ENCODE measurements at regions not wholly inside any gene's neighbourhood (a gene's known extent, or its start where the extent isn't known, plus 50 kb on each side); places are given as distances from the start of the nearest gene placed in this dataset.

- TF ChIP-seq, protein P1, sequence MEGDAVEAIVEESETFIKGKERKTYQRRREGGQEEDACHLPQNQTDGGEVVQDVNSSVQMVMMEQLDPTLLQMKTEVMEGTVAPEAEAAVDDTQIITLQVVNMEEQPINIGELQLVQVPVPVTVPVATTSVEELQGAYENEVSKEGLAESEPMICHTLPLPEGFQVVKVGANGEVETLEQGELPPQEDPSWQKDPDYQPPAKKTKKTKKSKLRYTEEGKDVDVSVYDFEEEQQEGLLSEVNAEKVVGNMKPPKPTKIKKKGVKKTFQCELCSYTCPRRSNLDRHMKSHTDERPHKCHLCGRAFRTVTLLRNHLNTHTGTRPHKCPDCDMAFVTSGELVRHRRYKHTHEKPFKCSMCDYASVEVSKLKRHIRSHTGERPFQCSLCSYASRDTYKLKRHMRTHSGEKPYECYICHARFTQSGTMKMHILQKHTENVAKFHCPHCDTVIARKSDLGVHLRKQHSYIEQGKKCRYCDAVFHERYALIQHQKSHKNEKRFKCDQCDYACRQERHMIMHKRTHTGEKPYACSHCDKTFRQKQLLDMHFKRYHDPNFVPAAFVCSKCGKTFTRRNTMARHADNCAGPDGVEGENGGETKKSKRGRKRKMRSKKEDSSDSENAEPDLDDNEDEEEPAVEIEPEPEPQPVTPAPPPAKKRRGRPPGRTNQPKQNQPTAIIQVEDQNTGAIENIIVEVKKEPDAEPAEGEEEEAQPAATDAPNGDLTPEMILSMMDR (IDR thresholded peaks at IDR 0.05; ENCODE audit: low read depth, low read length), result no peak
- Histone ChIP-seq H3K9me3 (no peaks in the 10 kb centered on the region), H3K27me3 (no peaks in the 10 kb centered on the region), H3K36me3 (no peaks in the 10 kb centered on the region), H3K4me3 (ENCODE audit: low read depth, low read length) (no peak overlapping the region), H3K4me1 (no peaks in the 10 kb centered on the region)
- no peak for DNase-seq
Observed at GRCh38 chr3:20898962-20899361, 713.0 kb upstream of the SGO1 start.

DNA sequence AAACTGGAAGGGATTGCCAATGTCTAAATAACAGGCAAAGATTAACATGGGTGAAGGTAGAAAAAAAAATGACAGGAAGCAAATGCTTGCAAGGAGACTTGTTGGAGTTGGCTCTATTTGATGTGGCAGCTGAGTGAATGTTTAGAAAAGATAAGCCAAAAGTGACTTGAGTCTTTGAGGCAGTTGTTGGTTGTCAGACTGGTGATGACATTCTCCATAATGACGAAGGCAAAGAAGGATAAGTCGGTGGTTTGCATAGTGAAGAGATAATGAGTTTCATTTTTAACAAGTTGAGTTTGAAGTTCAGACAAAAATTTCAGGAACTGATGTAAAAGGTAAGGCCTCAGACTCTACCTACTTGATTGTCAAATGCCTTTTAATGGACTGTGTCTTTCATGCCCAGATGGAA lies 704.1 kb upstream of the SGO1 start:
- no peaks in the 10 kb centered on the region for H3K4me1 ChIP-seq
- DNase-seq, result no peak
- no peaks in the 10 kb centered on the region for H3K36me3 ChIP-seq
- H3K27me3 ChIP-seq, result no peaks in the 10 kb centered on the region
- TF ChIP-seq, protein P1 (IDR thresholded peaks at IDR 0.05; ENCODE audit: low read depth, low read length), result no peak
- H3K9me3 ChIP-seq, result no peaks in the 10 kb centered on the region
- no peak overlapping the region for H3K4me3 ChIP-seq (ENCODE audit: low read depth, low read length)

- Histone ChIP-seq H3K4me3 (ENCODE audit: low read depth, low read length) (no peak overlapping the region), H3K9me3 (no peaks in the 10 kb centered on the region), H3K36me3 (no peaks in the 10 kb centered on the region), H3K4me1 (no peaks in the 10 kb centered on the region), H3K27me3 (no peaks in the 10 kb centered on the region)
- TF ChIP-seq, protein P1 (IDR thresholded peaks at IDR 0.05; ENCODE audit: low read depth, low read length), result no peak
- no peak for DNase-seq
Observed at GRCh38 chr3:20878691-20879090, 692.7 kb upstream of the SGO1 start.

- Histone ChIP-seq H3K36me3 (no peaks in the 10 kb centered on the region), H3K4me1 (no peaks in the 10 kb centered on the region), H3K27me3 (no peaks in the 10 kb centered on the region), H3K4me3 (ENCODE audit: low read depth, low read length) (no peak overlapping the region), H3K9me3 (no peaks in the 10 kb centered on the region)
- no peak for DNase-seq
- TF ChIP-seq, protein P1 (IDR thresholded peaks at IDR 0.05; ENCODE audit: low read depth, low read length), result no peak
Observed at GRCh38 chr3:20873235-20873634, 687.2 kb upstream of the SGO1 start.

GRCh38 chr3:20870106-20870899 lies 684.3 kb upstream of the SGO1 start:
- Histone ChIP-seq H3K9me3 (no peaks in the 10 kb centered on the region), H3K36me3 (no peaks in the 10 kb centered on the region), H3K4me1 (no peaks in the 10 kb centered on the region), H3K27me3 (no peaks in the 10 kb centered on the region), H3K4me3 (ENCODE audit: low read depth, low read length) (no peak overlapping the region)
- no peak for DNase-seq
- TF ChIP-seq, protein P1 (IDR thresholded peaks at IDR 0.05; ENCODE audit: low read depth, low read length), result no peak

- no peak for DNase-seq
- Histone ChIP-seq H3K4me1 (no peaks in the 10 kb centered on the region), H3K36me3 (no peaks in the 10 kb centered on the region), H3K4me3 (ENCODE audit: low read depth, low read length) (no peak overlapping the region), H3K9me3 (no peaks in the 10 kb centered on the region), H3K27me3 (no peaks in the 10 kb centered on the region)
- TF ChIP-seq, protein P1 (IDR thresholded peaks at IDR 0.05; ENCODE audit: low read depth, low read length), result no peak
Observed at GRCh38 chr3:20865803-20866202, 679.8 kb upstream of the SGO1 start.

All from BE2C (cell line).